HEK293 (cell line): ENCODE measurements at regions not wholly inside any gene's neighbourhood (a gene's known extent, or its start where the extent isn't known, plus 50 kb on each side); places are given as distances from the start of the nearest gene placed in this dataset.

ENCODE experiments used
- CTCF ChIA-PET: fragments of 350-600 bp; formaldehyde crosslinking; extraction: SDS; loops from one replicate; lab custom pipeline; 2021; ENCODE audit warnings: antibody characterized with exemption; lab: Yijun Ruan, JAX
- POLR2A ChIA-PET: fragments of 300-600 bp; formaldehyde crosslinking; extraction: SDS; loops from one replicate; lab custom pipeline; 2020; ENCODE audit warnings: antibody characterized with exemption, inconsistent platforms; lab: Yijun Ruan, JAX
- H3K27ac ChIP-seq: fragments of 200-500 bp; sonication (Bioruptor generic); 2 replicates; pipeline ENCODE4 v1.5.1; 2014; ENCODE audit warnings: low read depth, low read length, control low read depth, inconsistent platforms; ENCODE audit errors: extremely low read depth
- H3K36me3 ChIP-seq, 2 experiments: fragments of 200-500 bp in 1 of 2; sonication (Bioruptor generic) in 1 of 2; 1 replicate in 1 of 2; 2 replicates in 1 of 2; pipeline ENCODE4 v1.5.1; 2014 to 2017; ENCODE audit warnings: inconsistent platforms in 2 of 2, low read length in 2 of 2; ENCODE audit not compliant: control insufficient read depth in 2 of 2, insufficient read depth in 1 of 2
- H3K4me1 ChIP-seq: fragments of 200-500 bp; sonication (Bioruptor generic); 2 replicates; pipeline ENCODE4 v1.5.1; 2014; ENCODE audit warnings: mild to moderate bottlenecking, low read length, inconsistent platforms; ENCODE audit not compliant: control insufficient read depth, insufficient read depth
- H3K4me3 ChIP-seq: 2 replicates; pipeline ENCODE4 v1.5.1; 2011; ENCODE audit warnings: low read depth, mild to moderate bottlenecking, control low read depth, low read length, moderate library complexity
- H3K9me3 ChIP-seq: fragments of 200-500 bp; sonication (Bioruptor generic); 2 replicates; pipeline ENCODE4 v1.5.1; 2014; ENCODE audit warnings: low read depth, low read length, inconsistent platforms; ENCODE audit not compliant: control insufficient read depth, insufficient read depth
- KLF16 ChIP-seq: fragments of 450-650 bp; formaldehyde crosslinking; IDR thresholded peaks from 2 replicates; pipeline ENCODE4 v1.5.1; 2017; ENCODE audit warnings: missing biosample characterization, missing genetic modification characterization
- KLF17 ChIP-seq: fragments of 450-650 bp; formaldehyde crosslinking; IDR thresholded peaks from 2 replicates; pipeline ENCODE4 v1.5.1; 2016; ENCODE audit warnings: missing biosample characterization, missing genetic modification characterization
- KLF8 ChIP-seq: fragments of 450-650 bp; formaldehyde crosslinking; IDR thresholded peaks from 2 replicates; pipeline ENCODE4 v1.5.1; 2016; ENCODE audit warnings: missing biosample characterization, missing genetic modification characterization
- MYNN ChIP-seq: fragments of 450-650 bp; formaldehyde crosslinking; IDR thresholded peaks from 2 replicates; pipeline ENCODE4 v1.5.1; 2016; ENCODE audit warnings: missing biosample characterization, missing genetic modification characterization, borderline replicate concordance
- PBX3 ChIP-seq: sonication (generic); formaldehyde crosslinking; IDR thresholded peaks from 2 replicates; pipeline ENCODE4 v1.8.1; 2022; ENCODE audit warnings: mild to moderate bottlenecking, moderate library complexity, missing genetic modification reagents
- TSHZ1 ChIP-seq: fragments of 450-650 bp; formaldehyde crosslinking; IDR thresholded peaks from 2 replicates; pipeline ENCODE4 v1.5.1; 2016; ENCODE audit warnings: missing biosample characterization, missing genetic modification characterization, borderline replicate concordance
- YY1 ChIP-seq: fragments of 450-650 bp; formaldehyde crosslinking; IDR thresholded peaks from 2 replicates; pipeline ENCODE4 v1.5.1; 2018; ENCODE audit warnings: missing biosample characterization, missing genetic modification characterization
- ZBTB48 ChIP-seq: fragments of 450-650 bp; formaldehyde crosslinking; IDR thresholded peaks from 2 replicates; pipeline ENCODE4 v1.5.1; 2016; ENCODE audit warnings: missing biosample characterization, missing genetic modification characterization
- ZFHX2 ChIP-seq: fragments of 450-650 bp; formaldehyde crosslinking; conservative IDR thresholded peaks from 2 replicates; pipeline ENCODE4 v1.5.1; 2016; ENCODE audit warnings: missing biosample characterization, missing genetic modification characterization
- ZNF214 ChIP-seq: fragments of 450-650 bp; formaldehyde crosslinking; IDR thresholded peaks from 2 replicates; pipeline ENCODE4 v1.5.1; 2017; ENCODE audit warnings: missing biosample characterization, mild to moderate bottlenecking, missing genetic modification characterization, borderline replicate concordance
- ZNF266 ChIP-seq: fragments of 450-650 bp; formaldehyde crosslinking; IDR thresholded peaks from 2 replicates; pipeline ENCODE4 v1.5.1; 2016; ENCODE audit warnings: missing biosample characterization, missing genetic modification characterization, low read depth
- ZNF302 ChIP-seq: fragments of 450-650 bp; formaldehyde crosslinking; IDR thresholded peaks from 2 replicates; pipeline ENCODE4 v1.5.1; 2016; ENCODE audit warnings: missing biosample characterization, missing genetic modification characterization, low read depth
- ZNF311 ChIP-seq: fragments of 450-650 bp; formaldehyde crosslinking; IDR thresholded peaks from 2 replicates; pipeline ENCODE4 v1.5.1; 2017; ENCODE audit warnings: missing biosample characterization, missing genetic modification characterization, borderline replicate concordance
- ZNF341 ChIP-seq: fragments of 450-650 bp; formaldehyde crosslinking; IDR thresholded peaks from 2 replicates; pipeline ENCODE4; 2016; ENCODE audit warnings: low read depth, missing biosample characterization, missing genetic modification characterization
- ZNF362 ChIP-seq: fragments of 450-650 bp; formaldehyde crosslinking; IDR thresholded peaks from 2 replicates; pipeline ENCODE4 v1.5.1; 2016; ENCODE audit warnings: missing biosample characterization, missing genetic modification characterization
- ZNF366 ChIP-seq: fragments of 450-650 bp; formaldehyde crosslinking; conservative IDR thresholded peaks from 2 replicates; pipeline ENCODE4 v1.5.1; 2016; ENCODE audit warnings: missing biosample characterization, missing genetic modification characterization
- ZNF394 ChIP-seq: fragments of 450-650 bp; formaldehyde crosslinking; IDR thresholded peaks from 2 replicates; pipeline ENCODE4 v1.5.1; 2016; ENCODE audit warnings: missing biosample characterization, missing genetic modification characterization, mild to moderate bottlenecking, moderate library complexity, borderline replicate concordance
- ZNF48 ChIP-seq: fragments of 450-650 bp; formaldehyde crosslinking; IDR thresholded peaks from 2 replicates; pipeline ENCODE4 v1.5.1; 2016; ENCODE audit warnings: missing biosample characterization, missing genetic modification characterization
- ZNF510 ChIP-seq: fragments of 450-650 bp; formaldehyde crosslinking; IDR thresholded peaks from 2 replicates; pipeline ENCODE4 v1.5.1; 2018; ENCODE audit warnings: mild to moderate bottlenecking, missing genetic modification characterization, missing biosample characterization; ENCODE audit not compliant: insufficient replicate concordance
- ZNF530 ChIP-seq: fragments of 450-650 bp; formaldehyde crosslinking; IDR thresholded peaks from 2 replicates; pipeline ENCODE4 v1.5.1; 2016; ENCODE audit warnings: low read depth, missing biosample characterization, missing genetic modification characterization
- ZNF544 ChIP-seq: fragments of 450-650 bp; formaldehyde crosslinking; IDR thresholded peaks from 2 replicates; pipeline ENCODE4 v1.5.0; 2017; ENCODE audit warnings: missing biosample characterization, missing genetic modification characterization
- ZNF624 ChIP-seq: fragments of 450-650 bp; formaldehyde crosslinking; IDR thresholded peaks from 2 replicates; pipeline ENCODE4 v1.5.1; 2017; ENCODE audit warnings: missing biosample characterization, missing genetic modification characterization
- ZNF639 ChIP-seq: fragments of 450-650 bp; formaldehyde crosslinking; IDR thresholded peaks from 2 replicates; pipeline ENCODE4 v1.5.1; 2016; ENCODE audit warnings: missing biosample characterization, missing genetic modification characterization
- ZNF654 ChIP-seq: fragments of 450-650 bp; formaldehyde crosslinking; IDR thresholded peaks from 2 replicates; pipeline ENCODE4 v1.5.1; 2016; ENCODE audit warnings: low read depth, missing biosample characterization, missing genetic modification characterization
- ZNF830 ChIP-seq: fragments of 450-650 bp; IDR thresholded peaks from 2 replicates; pipeline ENCODE4 v1.5.0; 2018; ENCODE audit warnings: missing biosample characterization, missing genetic modification characterization, low read depth, mild to moderate bottlenecking, moderate library complexity
- ZSCAN23 ChIP-seq: fragments of 450-650 bp; formaldehyde crosslinking; IDR thresholded peaks from 2 replicates; pipeline ENCODE4 v1.5.1; 2016; ENCODE audit warnings: missing biosample characterization, missing genetic modification characterization
- ZSCAN4 ChIP-seq: fragments of 450-650 bp; formaldehyde crosslinking; IDR thresholded peaks from 2 replicates; pipeline ENCODE4 v1.5.1; 2017; ENCODE audit warnings: missing biosample characterization, missing genetic modification characterization

GRCh38 chr2:116724550-116724949 lies 1089.9 kb upstream of the DDX18 start:
- Histone ChIP-seq H3K9me3 (no peaks in the 10 kb centered on the region), H3K36me3 (no peaks in the 10 kb centered on the region), H3K4me1 (no peaks in the 10 kb centered on the region), H3K4me3 (no peak overlapping the region), H3K27ac (no peak overlapping the region)
- CTCF ChIA-PET, result no interaction called here
- POLR2A ChIA-PET, result no interaction called here
- no peak for TF ChIP-seq KLF8 (tag by site-specific recombination)
- no peak for TF ChIP-seq ZNF48
- TF ChIP-seq ZNF639 (tag by site-specific recombination), result no peak
- no peak for TF ChIP-seq ZSCAN23 (tag by site-specific recombination)
- no peak for TF ChIP-seq TSHZ1 (tag by site-specific recombination)
- TF ChIP-seq ZNF510 (tag by site-specific recombination), result no peak
- TF ChIP-seq PBX3 (CRISPR knock-in tag), result no peak
- no peak for TF ChIP-seq ZNF311 (tag by site-specific recombination)
- TF ChIP-seq ZNF530 (tag by site-specific recombination), result no peak
- TF ChIP-seq ZNF266 (tag by site-specific recombination), result no peak
- no peak for TF ChIP-seq ZNF214
- TF ChIP-seq YY1 (tag by site-specific recombination), result no peak
- TF ChIP-seq ZNF654 (tag by site-specific recombination), result no peak
- no peak for TF ChIP-seq ZNF362 (tag by site-specific recombination)
- TF ChIP-seq ZNF544 (tag by site-specific recombination), result no peak

GRCh38 chr2:116732322-116732721 lies 1082.2 kb upstream of the DDX18 start:
- H3K36me3 ChIP-seq, result no peaks in the 10 kb centered on the region
- no peaks in the 10 kb centered on the region for H3K9me3 ChIP-seq
- no peak overlapping the region for H3K27ac ChIP-seq
- no peaks in the 10 kb centered on the region for H3K4me1 ChIP-seq
- POLR2A ChIA-PET, result no interaction called here
- CTCF ChIA-PET, result no interaction called here
- no peak overlapping the region for H3K4me3 ChIP-seq
- TF ChIP-seq ZNF394 (tag by site-specific recombination) (no peak), ZNF302 (tag by site-specific recombination) (no peak), KLF16 (tag by site-specific recombination) (no peak), MYNN (tag by site-specific recombination) (no peak), ZNF830 (tag by site-specific recombination) (no peak), ZFHX2 (tag by site-specific recombination) (no peak), KLF17 (tag by site-specific recombination) (no peak), ZNF341 (tag by site-specific recombination) (no peak), ZNF544 (tag by site-specific recombination) (no peak), ZNF311 (tag by site-specific recombination) (no peak), ZBTB48 (tag by site-specific recombination) (no peak), ZNF366 (tag by site-specific recombination) (no peak), ZSCAN4 (tag by site-specific recombination) (no peak), ZNF624 (tag by site-specific recombination) (no peak)
